SW 1271 (cell line): ENCODE measurements at regions not wholly inside any gene's neighbourhood (a gene's known extent, or its start where the extent isn't known, plus 50 kb on each side); places are given as distances from the start of the nearest gene placed in this dataset.

Experiments used
- DNase-seq, 2 experiments: peaks; one replicate each; lab custom pipeline; 2025; lab: John Stamatoyannopoulos, UW

- DNase-seq, result no peak
These were observed 282.5 kb upstream of the ADARB2 start for GRCh38 chr10:2019803-2020202.

- no peak for DNase-seq
These were observed 282.0 kb upstream of the ADARB2 start for GRCh38 chr10:2019281-2019680.

GRCh38 chr10:2014541-2014940, 277.2 kb upstream of the ADARB2 start:
- no peak for DNase-seq

GRCh38 chr10:2012209-2012608, 274.9 kb upstream of the ADARB2 start:
- no peak for DNase-seq

GRCh38 chr10:2011106-2011716, 273.9 kb upstream of the ADARB2 start:
- DNase-seq, result no peak

- no peak for DNase-seq
These were observed 268.2 kb upstream of the ADARB2 start for GRCh38 chr10:2005546-2005945.

GRCh38 chr10:1992930-1993329, 255.6 kb upstream of the ADARB2 start:
- DNase-seq, result no peak

GRCh38 chr10:1989090-1989489, 251.8 kb upstream of the ADARB2 start:
- DNase-seq, result no peak

- DNase-seq, result no peak
These were observed 244.7 kb upstream of the ADARB2 start for GRCh38 chr10:1981976-1982375.

GRCh38 chr10:1980459-1980858, 243.1 kb upstream of the ADARB2 start:
- DNase-seq, result no peak

GRCh38 chr10:1978584-1978983, 241.3 kb upstream of the ADARB2 start:
- DNase-seq, result no peak

GRCh38 chr10:1977461-1977860, 240.1 kb upstream of the ADARB2 start:
- DNase-seq, result no peak

- no peak for DNase-seq
These were observed 235.1 kb upstream of the ADARB2 start for GRCh38 chr10:1972406-1972805.

GRCh38 chr10:1968257-1969033, 231.1 kb upstream of the ADARB2 start:
- no peak for DNase-seq

GRCh38 chr10:1966712-1967376, 229.5 kb upstream of the ADARB2 start:
- DNase-seq, result no peak

- DNase-seq, result no peak
These were observed 227.2 kb upstream of the ADARB2 start for GRCh38 chr10:1964476-1964875.

- no peak for DNase-seq
These were observed 226.0 kb upstream of the ADARB2 start for GRCh38 chr10:1963341-1963740.

GRCh38 chr10:1961989-1962388, 224.7 kb upstream of the ADARB2 start:
- DNase-seq, result no peak

- DNase-seq, result no peak
These were observed 223.7 kb upstream of the ADARB2 start for GRCh38 chr10:1960982-1961381.

GRCh38 chr10:1957057-1957456, 219.7 kb upstream of the ADARB2 start:
- no peak for DNase-seq

- DNase-seq, result peak in 1 of 2 experiments; percentile 6
These were observed 217.0 kb upstream of the ADARB2 start for GRCh38 chr10:1954300-1954699.

- DNase-seq, result no peak
These were observed 215.1 kb upstream of the ADARB2 start for GRCh38 chr10:1952126-1953095.
